ENCODE measurements at regions not wholly inside any gene's neighbourhood (a gene's known extent, or its start where the extent isn't known, plus 50 kb on each side); places are given as distances from the start of the nearest gene placed in this dataset.

DNA sequence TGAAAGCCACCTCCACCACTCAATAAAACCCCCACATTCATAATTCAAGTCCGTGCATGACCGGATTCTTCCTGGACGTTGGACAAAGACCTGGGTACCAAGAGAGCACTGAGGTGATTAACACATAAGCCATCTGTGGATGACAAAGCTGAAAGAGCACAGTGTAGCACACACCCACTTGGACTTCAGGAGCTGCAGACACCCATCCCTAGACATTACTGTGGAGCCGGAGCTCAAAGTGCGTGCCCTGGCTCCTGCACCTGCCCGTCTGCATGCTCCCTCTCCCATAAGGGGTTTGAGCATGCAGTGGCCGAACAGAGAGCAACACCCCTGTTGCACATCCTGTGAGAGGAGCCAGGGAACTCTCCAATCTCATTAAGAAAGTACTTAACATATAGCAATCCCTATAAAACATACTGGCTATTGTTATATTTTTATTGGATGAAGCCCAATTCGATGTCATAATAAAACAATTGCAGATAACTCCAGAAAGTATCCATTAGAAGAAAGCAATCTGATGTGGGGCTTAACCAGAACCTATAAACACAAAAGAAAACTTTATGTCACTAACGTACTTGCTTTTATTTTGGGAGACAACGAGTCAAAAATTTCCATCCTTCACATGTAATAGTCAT, 1174.2 kb upstream of the C9orf72 start:
- no peak for DNase-seq (ENCODE audit: low spot score)

DNA sequence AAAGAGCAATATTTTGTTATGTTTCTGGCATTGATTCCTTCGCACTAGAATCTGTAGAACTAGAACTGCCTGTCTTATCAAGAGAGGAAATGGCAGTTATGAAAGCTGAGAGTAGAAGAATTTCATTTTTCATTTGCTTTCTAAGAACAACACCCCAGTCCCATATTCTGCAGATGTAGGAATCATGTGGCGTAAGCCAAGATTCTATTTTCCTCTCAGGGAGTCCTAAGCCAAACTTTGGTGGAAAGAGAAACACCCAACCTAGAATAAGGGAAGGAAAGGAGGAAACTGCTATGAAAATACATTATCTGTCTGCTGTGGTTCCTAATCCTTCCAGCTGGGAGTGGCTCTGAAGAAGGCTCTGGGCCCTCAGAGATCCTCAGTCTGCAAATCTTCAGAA, 1176.9 kb upstream of the C9orf72 start:
- no peak for DNase-seq (ENCODE audit: low spot score)

DNA sequence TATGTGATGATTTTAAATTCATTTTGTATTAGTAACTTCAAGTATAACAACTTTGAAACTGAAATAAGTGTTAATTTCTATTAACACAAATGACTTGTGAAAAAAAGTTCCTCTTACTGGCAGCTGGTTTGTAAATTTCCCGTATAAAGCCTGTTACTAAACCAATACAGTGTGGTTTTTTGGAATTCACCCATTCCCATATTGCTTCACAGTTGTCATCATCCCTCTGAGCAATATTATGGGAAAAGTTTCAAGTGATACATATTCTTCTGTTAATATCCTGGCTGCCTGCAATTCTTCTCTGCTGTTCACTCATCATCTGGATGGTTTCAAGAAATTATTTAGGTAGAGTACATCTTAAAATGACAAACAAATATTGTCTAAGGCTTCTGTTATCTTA, 1185.1 kb upstream of the C9orf72 start:
- DNase-seq (ENCODE audit: low spot score): no peak

DNA sequence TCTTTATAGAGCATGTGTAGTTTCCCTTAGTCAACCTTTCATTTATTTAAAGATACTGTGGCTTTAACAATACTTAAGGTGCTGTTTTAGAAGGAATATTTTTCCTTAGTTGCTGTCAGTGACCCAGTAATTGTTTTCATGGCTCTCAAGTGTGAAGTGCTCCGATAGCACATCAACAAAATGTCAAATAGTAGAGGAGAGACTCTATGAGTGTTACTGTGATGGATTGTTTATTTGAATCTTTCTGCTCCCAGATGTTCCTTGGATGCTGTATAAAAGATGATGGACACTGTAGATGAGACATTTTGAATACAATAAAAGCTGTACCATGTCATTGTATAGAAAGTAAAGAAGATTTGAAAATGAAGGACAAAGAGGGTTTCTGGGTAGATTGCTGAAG, 1185.7 kb upstream of the C9orf72 start:
- DNase-seq (ENCODE audit: low spot score): no peak

DNA sequence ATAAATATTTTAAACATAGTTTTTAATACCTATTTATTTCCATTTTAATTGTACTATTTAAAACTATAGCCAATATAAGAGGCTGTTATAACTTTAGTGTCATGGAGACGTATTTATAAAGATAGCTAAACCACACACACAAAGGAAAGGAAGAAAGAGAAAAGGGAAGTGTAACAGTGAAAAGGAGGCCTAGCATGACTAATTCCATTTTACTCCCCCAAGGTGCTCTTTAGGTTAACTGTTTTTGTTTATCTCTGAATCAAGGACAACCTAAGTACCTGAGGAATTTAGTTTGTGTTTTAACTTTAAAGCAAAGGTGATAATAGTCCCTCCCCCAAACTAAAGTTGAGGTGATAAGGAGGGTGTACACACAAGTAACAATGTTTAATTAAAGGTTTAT, 1188.9 kb upstream of the C9orf72 start:
- no peak for DNase-seq (ENCODE audit: low spot score)

DNA sequence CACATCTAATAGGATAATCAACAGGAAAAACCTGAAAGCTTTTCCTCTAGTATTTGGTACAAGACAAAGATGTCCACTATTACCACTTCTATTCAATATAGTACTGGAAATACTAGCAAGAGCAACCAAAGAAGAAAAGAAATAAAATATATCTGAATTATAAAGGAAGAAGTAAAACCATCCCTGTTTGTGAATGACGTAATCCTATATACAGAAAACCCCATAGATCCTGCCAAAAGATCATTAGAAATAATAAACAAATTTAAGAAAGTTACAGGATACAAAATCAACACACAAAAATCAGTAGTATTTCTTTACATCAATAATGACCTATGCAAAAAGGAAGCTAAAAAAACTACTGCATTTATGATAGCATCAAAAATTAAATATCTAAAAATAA, 1191.3 kb upstream of the C9orf72 start:
- no peak for DNase-seq (ENCODE audit: low spot score)

DNA sequence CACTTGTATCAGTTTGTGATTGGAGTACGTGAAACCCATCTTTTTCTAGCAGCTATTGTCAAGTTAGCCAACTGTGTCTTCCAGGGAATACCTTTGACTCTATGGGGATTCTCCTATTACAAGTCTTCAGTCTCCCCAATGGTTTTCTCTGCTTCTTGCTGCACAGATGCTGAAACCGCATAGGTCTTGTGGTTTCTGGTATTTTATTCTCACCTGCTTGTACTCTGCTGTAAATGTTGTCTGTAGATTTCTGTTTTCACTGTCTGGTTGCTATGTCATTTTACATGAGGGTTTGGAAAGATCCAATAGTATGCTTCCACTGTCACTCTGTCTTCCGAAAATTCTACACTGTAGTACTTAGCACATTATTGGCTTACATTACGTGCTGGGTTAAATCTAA, 1196.9 kb upstream of the C9orf72 start:
- no peak for DNase-seq (ENCODE audit: low spot score)

DNA sequence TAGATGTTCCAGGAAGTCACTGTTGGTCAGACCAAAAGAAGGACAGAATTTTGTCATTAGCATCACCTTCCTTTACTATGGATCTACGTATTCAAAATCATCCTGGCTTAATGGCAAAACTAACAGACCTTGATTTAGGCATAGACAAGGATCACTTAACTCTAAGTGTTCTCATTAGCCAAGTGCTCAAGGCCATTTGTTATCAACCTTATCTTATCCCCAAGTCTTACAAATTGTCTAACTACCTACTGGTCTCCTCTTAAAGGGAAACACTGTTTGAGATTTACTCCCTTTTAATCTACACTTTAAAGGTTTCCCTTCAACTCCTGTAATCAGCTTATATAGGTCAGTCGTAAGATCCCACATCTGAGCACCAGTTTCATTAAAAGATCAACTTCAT, 1197.5 kb upstream of the C9orf72 start:
- no peak for DNase-seq (ENCODE audit: low spot score)

DNA sequence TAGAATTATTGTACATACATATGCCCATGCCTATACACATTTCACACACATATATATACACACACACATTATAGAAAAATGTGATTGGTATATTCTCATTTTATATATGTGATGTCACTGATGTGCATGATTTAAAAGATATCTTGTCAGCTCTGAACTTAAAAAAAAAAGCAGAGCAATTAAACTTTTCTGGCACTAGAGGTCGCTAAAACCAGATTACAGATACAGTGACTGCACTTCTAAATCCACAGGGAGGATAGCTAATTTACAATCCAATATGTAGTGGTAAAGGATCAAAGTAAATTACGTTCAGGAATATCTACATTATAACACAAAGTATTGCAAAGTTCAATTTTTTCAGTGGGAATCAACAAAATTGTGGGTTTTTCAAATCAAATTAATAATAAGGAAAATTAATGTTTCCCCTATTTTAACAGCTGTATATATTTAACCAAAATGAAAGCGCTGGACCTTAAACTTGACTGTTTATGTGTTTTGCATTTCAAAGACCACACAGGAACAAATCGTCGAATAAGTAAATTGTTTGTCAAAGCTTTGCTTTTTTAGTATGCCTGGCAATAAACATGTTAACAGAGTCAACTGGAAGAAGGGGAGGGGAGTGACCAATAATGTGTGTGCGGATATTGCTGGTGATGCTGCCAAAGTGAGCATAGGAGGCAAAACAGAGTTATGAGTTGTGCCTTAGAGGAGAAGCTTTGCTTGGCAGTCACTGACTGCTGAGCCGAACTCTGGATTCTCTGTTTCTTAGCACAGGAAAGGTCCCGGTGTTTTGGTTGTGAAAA, 1201.4 kb upstream of the C9orf72 start:
- peak; percentile 18 for DNase-seq (ENCODE audit: low spot score)

DNA sequence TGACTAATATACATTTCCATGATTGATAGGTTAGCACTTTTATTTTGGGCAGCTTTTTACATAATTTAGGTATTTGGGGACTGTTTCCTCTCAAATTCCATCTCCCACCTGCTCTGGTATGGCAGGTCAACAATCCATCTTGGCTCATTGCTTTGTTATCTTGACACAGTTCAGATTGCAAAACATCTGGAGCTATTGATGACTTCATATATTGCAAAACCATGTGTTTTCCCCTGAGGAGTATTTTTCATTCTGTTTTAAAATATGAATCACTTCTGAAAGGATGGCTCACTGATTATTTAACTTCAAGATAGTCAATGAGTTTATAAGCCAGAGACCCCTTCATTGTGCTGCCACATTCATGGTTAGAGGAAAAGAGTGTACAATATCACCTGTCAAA, 1206.0 kb upstream of the C9orf72 start:
- no peak for DNase-seq (ENCODE audit: low spot score)

DNA sequence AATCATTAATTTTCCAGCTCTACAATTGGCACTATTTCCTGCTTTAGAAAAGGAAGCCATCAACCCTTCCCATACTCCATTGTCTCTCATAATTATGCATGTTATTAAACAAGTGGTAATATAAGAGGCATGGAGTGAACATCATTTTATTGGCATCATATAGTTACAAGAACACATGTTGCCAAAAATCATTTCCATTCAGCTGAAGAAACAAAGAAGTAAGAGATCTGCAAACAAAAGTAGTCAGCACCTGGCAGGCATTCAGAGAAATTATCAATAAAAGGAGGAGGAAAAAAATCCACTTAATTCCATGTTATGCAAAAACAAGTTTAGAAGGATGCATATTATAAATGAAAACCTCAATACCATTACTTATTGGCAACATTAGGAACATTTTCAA, 1208.2 kb upstream of the C9orf72 start:
- DNase-seq (ENCODE audit: low spot score): no peak

DNA sequence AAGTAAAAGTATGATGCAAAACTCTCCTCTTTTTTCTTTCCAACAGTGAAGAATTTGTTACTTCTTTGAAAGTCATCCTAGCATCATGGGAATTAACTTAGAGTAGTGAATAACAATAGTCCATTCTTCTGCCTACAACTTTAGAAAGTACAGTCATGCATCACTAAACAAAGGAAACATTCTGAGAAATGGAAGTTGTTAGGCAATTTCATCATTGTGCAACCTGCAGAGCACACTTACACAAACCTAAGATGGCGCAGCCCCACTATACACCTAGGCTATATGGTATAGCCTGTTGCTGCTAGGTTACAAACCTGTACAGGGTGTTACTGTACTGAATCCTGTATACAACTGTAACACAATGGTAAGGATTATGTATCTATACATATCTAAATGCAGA, 1209.3 kb upstream of the C9orf72 start:
- DNase-seq (ENCODE audit: low spot score): no peak

DNA sequence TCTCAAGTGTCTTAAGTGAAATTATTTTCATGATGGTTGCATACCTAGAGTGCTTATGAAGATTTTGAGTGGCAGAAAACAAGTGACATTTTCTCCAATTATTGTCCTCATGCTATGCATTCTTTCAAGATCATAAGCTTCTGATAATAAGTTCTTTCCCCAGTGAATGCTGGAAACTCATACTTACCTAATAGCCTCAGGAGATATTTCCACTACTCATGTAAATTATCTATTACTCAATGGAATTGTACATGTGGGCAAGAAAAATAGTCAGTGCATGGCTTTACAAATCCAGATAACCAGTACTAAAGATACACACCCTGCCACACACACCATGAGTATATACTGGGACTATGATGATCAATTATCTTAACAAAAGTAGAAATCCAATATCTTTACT, 1219.4 kb upstream of the C9orf72 start:
- DNase-seq (ENCODE audit: low spot score): no peak

DNA sequence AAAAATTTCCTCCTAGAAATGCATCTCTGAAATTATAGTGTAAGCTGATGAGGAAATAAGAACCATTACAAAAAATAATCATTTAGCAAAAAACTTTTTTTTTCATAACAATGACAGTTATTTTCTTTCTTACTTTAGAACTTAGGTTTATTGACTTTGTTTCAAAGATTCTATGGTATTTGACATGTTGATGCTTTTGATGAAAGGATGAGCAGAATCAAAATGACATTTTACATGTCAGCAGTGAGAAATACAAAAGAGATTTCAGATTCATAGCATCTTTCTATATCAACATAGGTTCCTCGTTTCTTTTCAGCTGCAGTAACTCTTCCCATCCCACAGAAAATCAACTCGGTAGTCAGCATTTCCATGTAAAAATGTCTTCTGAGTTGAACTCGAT, 1226.6 kb upstream of the C9orf72 start:
- no peak for DNase-seq (ENCODE audit: low spot score)

DNA sequence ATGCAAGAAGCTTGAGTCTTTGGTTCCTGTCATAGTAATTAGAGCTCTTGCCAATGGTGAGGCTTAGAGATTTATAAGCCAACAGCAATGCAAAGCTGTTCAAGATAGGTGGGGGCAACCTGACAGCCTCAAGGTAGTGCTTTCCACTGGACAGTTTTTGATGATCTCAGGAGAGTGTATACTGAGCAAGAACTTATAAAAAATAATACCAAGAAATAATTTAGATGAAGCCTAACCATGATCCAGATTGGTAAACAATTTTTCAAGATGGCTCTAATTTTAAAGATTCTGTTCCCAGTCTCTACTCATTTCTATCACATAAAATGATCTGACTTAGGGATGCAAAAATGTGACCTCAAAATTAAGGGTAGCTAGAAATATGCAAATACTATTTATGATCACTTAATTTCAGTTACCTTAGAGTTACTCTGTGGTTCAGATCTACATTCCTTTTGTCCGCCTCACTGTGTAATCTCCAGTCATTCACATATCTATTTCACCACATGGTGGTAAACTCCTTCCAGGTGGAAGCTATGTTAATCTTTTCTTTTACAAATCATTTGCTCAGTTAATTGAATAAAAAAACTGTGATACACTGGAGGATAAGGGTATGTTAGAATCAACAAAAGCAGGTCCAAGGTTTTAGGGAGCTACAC, 1228.0 kb upstream of the C9orf72 start:
- no peak for DNase-seq (ENCODE audit: low spot score)

DNA sequence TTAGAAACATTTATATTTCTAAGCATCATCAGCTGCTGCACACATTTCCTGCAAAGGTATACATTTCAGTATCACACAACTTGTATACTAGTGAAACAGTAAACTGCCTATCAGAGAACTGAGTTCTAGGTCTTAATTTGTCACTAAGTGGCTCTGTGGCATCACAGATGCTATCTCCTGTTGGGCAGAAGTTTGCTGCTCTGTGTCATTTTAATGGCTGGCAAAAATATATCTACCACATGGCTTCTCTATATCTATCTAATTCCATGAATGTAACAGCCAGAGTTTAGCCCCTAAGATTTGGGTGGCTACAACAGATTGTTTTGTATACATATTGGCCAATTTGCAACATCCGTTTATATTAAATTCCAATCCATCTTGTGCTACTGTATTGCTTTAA, 1231.9 kb upstream of the C9orf72 start:
- no peak for DNase-seq (ENCODE audit: low spot score)

DNA sequence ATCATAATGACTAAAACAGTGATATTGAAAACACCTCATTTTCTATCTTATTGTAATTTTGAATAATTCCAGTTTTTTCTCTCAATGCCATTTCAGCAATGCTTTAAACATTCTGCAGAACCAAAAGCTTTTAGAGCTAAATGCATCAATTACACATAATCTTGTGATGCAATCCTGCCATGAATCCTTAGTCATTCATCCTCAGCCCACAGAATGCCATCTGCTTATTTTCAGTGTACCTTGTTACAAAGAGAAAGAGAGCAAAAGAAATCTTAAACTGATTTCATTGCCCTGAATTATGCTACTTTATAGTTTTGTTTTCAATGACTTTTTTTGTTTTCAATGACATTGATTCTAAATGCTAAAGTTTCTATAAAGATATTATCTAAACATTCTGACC, 1234.8 kb upstream of the C9orf72 start:
- no peak for DNase-seq (ENCODE audit: low spot score)

DNA sequence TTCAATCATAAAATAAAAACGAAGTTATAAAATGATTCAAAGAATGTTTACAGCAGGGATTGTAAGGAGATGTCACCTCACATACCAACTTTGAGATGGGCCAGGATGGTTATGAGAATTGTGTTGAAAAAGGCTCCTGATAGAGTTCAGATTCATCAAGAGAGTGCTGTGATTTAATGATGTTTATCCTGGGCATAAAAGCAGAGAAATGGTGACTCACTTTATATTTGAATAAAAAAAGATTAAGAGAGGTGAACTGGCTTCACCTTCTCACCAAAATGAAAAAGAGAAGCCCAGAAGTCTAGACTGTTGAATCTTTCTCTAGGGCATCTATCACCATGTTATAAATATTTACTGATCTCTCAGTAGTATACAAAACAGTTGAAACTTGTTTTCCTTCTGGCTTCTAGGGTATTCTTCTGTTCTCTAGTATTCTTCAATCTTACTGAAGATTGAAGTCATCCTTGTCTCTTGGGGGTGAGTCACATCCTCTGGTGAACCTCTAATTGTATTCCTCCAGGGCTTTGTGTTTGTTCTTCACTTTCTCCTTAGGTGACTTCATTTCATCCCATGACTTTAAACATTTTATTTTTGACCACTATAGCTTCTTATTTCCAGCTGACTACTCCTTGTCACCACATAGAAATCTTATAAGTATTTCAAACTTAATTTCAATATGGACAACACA, 1237.3 kb upstream of the C9orf72 start:
- DNase-seq (ENCODE audit: low spot score): no peak

DNA sequence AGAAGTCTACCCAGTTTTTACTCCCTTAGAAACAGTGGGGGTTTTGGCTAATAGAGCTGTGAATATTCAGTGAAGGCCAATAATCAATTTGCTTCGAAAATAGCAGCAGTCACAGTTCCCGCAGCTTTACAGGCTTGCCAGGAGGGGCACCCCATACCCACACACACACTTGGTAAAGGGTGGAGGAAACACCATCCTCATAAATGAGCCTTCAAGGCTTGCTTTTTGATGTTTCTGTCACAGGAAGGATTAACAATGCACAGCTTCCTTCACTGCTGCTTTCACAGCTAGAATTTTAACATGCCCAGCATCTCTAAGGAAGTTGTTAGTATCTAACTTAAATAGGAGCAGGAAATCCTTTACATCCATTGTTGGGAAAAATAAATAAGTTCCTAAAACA, 1247.5 kb upstream of the C9orf72 start:
- DNase-seq (ENCODE audit: low spot score): no peak

DNA sequence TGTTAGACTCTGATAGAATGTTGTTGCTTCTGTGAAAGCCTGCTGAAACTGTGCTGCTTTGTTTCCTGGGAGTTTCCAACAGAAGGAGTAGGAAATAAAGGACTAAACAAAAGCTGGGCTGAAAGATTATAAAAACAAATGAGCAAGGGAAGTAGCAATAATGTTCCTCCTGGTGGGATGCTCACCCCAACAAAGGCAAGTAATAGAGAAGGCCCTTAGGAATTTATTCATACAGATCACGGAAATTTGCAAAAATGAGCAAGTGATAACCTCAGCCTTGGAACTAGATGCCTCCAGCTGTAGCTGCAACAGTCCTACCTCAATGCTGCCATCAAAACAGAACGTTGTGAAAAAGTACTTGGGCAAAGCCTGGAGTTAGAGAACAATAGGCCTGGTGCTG, 1248.0 kb upstream of the C9orf72 start:
- no peak for DNase-seq (ENCODE audit: low spot score)

DNA sequence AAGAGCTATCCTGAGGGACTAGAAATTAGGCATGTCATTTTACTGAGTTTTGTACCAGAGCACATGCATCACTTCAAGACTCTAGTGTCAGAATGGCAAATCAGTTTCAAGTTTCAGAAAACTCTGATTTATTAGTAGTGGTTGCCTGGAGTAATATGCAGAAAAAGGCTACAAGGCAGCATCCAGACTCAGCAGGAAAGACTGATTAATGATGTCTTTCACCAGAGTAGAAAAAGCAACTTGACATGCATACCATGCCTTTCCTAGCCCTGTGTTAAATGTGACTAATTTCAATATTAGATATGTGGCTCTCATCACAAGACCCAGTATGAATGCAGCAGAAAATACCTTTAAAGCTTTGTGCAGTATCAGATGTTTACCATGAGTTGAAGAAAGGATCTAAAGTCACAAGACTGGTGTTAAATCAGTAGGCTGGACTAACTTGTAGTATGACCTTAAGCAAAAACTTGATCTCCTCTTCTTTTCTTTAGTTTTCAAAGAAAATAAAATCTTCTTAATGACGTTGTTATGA, 1251.2 kb upstream of the C9orf72 start:
- no peak for DNase-seq (ENCODE audit: low spot score)

DNA sequence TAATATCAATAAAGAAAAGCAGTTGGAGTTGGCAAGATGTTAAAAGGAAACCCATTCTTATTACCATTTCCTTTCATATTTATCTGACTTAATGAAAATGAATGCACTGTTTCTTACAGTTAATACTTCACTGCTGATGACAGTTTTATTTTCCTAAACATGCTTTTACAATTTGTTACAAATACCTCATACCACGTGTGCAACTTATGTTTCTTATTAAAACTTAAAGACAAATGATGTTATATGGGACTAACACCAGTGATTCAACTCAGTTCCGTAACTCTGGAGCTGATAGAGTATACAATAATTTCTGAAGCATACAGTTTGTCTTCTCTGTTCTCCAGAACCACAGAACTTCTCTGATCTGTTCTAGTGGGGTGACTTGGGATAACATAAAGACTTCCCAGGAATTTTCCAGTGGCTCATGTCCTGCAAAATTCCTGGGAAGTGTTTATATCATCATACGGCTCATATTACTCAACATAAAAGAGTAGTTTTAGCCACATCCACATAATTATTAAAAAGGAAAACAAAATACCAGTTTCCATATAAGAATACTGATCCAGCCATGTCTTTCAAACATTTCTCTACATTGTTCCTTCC, 1259.0 kb upstream of the C9orf72 start:
- DNase-seq (ENCODE audit: low spot score): no peak
